ENCODE measurements at regions not wholly inside any gene's neighbourhood (a gene's known extent, or its start where the extent isn't known, plus 50 kb on each side); places are given as distances from the start of the nearest gene placed in this dataset.

DNA sequence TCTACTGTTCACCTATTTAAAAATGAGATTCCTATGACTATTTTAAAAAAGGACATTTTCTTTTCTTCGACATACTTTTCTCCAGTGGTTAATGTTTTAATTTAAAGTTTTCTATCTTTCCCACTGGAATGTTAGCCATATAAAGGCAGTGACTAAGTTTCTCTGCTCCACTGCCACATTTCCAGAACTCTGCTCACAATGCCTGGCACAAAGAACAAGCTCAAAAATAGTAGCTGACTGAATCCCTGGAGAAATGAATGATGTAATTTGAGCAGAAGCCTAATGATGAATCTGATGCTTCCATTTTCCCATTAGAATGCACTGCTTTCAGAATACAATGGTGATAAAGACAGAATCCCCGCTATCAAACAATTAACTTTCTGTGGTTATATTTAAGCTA lies 817.8 kb downstream of the MTRR start:
- no peak overlapping the region for H3K4me2 ChIP-seq
- Mint-ChIP-seq H3K36me3 (no peaks in the 10 kb centered on the region), H3K9me3 (no peaks in the 10 kb centered on the region), H3K27me3 (ENCODE audit: insufficient read depth, low read depth) (no peaks in the 10 kb centered on the region), H3K4me3 (no peak overlapping the region), H3K4me1 (no peaks in the 10 kb centered on the region), H3K27ac (no peak overlapping the region)
- H2AFZ ChIP-seq (replicated peaks) = no peak overlapping the region
- H3K9me3 ChIP-seq (ENCODE audit: low read depth) = no peaks in the 10 kb centered on the region
- H3K27ac ChIP-seq = no peak overlapping the region
- H4K20me1 ChIP-seq (ENCODE audit: low read depth) = no peaks in the 10 kb centered on the region
- H3F3A ChIP-seq (ENCODE audit: low read depth) = no peaks in the 10 kb centered on the region
- no peaks in the 10 kb centered on the region for H3K36me3 ChIP-seq
- H3K9ac ChIP-seq = no peak overlapping the region
- DNase-seq (ENCODE audit: low spot score) = no peak
- H3K79me2 ChIP-seq (ENCODE audit: low read depth) = no peaks in the 10 kb centered on the region
- no peak for TF ChIP-seq EZH2 (IDR thresholded peaks at IDR 0.05)
- no peak for TF ChIP-seq EZH2phosphoT487 (IDR thresholded peaks at IDR 0.05)
- TF ChIP-seq, protein P1, sequence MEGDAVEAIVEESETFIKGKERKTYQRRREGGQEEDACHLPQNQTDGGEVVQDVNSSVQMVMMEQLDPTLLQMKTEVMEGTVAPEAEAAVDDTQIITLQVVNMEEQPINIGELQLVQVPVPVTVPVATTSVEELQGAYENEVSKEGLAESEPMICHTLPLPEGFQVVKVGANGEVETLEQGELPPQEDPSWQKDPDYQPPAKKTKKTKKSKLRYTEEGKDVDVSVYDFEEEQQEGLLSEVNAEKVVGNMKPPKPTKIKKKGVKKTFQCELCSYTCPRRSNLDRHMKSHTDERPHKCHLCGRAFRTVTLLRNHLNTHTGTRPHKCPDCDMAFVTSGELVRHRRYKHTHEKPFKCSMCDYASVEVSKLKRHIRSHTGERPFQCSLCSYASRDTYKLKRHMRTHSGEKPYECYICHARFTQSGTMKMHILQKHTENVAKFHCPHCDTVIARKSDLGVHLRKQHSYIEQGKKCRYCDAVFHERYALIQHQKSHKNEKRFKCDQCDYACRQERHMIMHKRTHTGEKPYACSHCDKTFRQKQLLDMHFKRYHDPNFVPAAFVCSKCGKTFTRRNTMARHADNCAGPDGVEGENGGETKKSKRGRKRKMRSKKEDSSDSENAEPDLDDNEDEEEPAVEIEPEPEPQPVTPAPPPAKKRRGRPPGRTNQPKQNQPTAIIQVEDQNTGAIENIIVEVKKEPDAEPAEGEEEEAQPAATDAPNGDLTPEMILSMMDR (IDR thresholded peaks at IDR 0.05) = no peak
- no peak overlapping the region for H3K4me3 ChIP-seq
- H3K27me3 ChIP-seq = no peaks in the 10 kb centered on the region
- no peaks in the 10 kb centered on the region for H3K4me1 ChIP-seq

DNA sequence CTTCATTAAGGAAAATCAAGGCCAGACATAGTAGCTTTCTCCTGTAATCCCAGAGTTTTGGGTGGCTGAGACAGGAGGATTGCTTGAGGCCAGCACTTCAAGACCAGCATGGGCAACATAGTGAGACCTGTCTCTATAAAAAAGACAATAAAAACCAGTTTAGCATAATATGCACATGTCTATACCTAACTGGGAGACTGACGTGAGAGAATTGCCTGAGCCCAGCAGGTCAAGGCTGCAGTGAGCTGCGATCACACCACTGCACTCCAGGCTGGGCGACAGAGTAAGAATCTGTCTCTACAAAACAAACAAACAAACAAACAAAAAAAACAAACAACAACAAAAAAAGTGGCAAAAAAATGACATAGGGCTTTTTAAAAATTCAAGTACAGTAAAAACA lies 820.8 kb downstream of the MTRR start:
- H4K20me1 ChIP-seq (ENCODE audit: low read depth) = no peaks in the 10 kb centered on the region
- DNase-seq (ENCODE audit: low spot score) = no peak
- no peaks in the 10 kb centered on the region for H3K4me1 Mint-ChIP-seq
- no peaks in the 10 kb centered on the region for H3K36me3 Mint-ChIP-seq
- no peaks in the 10 kb centered on the region for H3K4me1 ChIP-seq
- TF ChIP-seq, protein P1 (IDR thresholded peaks at IDR 0.05) = no peak
- TF ChIP-seq EZH2phosphoT487 (IDR thresholded peaks at IDR 0.05) = no peak
- no peak for TF ChIP-seq EZH2 (IDR thresholded peaks at IDR 0.05)
- H3K79me2 ChIP-seq (ENCODE audit: low read depth) = no peaks in the 10 kb centered on the region
- no peaks in the 10 kb centered on the region for H3K9me3 Mint-ChIP-seq
- H3K27me3 Mint-ChIP-seq (ENCODE audit: insufficient read depth, low read depth) = no peaks in the 10 kb centered on the region
- H3K4me2 ChIP-seq = no peak overlapping the region
- H3K9ac ChIP-seq = no peak overlapping the region
- H3K27ac Mint-ChIP-seq = no peak overlapping the region
- H3K27me3 ChIP-seq = no peaks in the 10 kb centered on the region
- no peak overlapping the region for H3K4me3 ChIP-seq
- no peak overlapping the region for H3K27ac ChIP-seq
- H3F3A ChIP-seq (ENCODE audit: low read depth) = no peaks in the 10 kb centered on the region
- no peaks in the 10 kb centered on the region for H3K36me3 ChIP-seq
- no peaks in the 10 kb centered on the region for H3K9me3 ChIP-seq (ENCODE audit: low read depth)
- no peak overlapping the region for H2AFZ ChIP-seq (replicated peaks)
- no peak overlapping the region for H3K4me3 Mint-ChIP-seq

DNA sequence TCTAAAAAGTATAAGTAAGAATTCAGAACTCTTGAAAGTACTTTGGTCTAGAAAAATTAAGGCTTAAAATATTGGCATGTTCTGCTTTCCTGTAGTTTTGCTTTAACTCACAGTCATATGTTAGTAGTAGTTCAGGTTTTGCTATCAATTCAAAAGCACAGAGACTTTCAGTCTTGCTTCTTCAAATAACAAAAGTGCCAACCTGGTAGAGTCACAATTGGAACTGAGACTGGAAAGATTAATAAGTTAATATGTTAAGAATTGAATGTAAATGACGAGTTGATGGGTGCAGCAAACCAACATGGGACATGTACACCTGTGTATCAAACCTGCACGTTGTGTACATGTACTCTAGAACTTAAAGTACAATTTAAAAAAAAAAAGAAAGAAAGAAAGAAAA lies 822.3 kb downstream of the MTRR start:
- Histone ChIP-seq H4K20me1 (ENCODE audit: low read depth) (no peaks in the 10 kb centered on the region), H3K4me2 (no peak overlapping the region), H3K79me2 (ENCODE audit: low read depth) (no peaks in the 10 kb centered on the region), H3K36me3 (no peaks in the 10 kb centered on the region), H3K4me1 (no peaks in the 10 kb centered on the region), H3K27ac (no peak overlapping the region), H3K27me3 (no peaks in the 10 kb centered on the region), H3K9ac (no peak overlapping the region), H2AFZ (replicated peaks) (no peak overlapping the region), H3K9me3 (ENCODE audit: low read depth) (no peaks in the 10 kb centered on the region), H3F3A (ENCODE audit: low read depth) (no peaks in the 10 kb centered on the region), H3K4me3 (no peak overlapping the region)
- DNase-seq (ENCODE audit: low spot score) = no peak
- no peak overlapping the region for H3K27ac Mint-ChIP-seq
- no peak overlapping the region for H3K4me3 Mint-ChIP-seq
- H3K27me3 Mint-ChIP-seq (ENCODE audit: insufficient read depth, low read depth) = no peaks in the 10 kb centered on the region
- H3K36me3 Mint-ChIP-seq = no peaks in the 10 kb centered on the region
- no peak for TF ChIP-seq EZH2phosphoT487 (IDR thresholded peaks at IDR 0.05)
- TF ChIP-seq EZH2 (IDR thresholded peaks at IDR 0.05) = no peak
- TF ChIP-seq, protein P1 (IDR thresholded peaks at IDR 0.05) = no peak
- H3K4me1 Mint-ChIP-seq = no peaks in the 10 kb centered on the region
- no peaks in the 10 kb centered on the region for H3K9me3 Mint-ChIP-seq
